H9 (cell line): ENCODE measurements at regions not wholly inside any gene's neighbourhood (a gene's known extent, or its start where the extent isn't known, plus 50 kb on each side); places are given as distances from the start of the nearest gene placed in this dataset.

Experiments used
- DNase-seq: peaks from one replicate; pipeline ENCODE4 v3.0.0-alpha.2; 2017
- H2AFZ ChIP-seq: one replicate; pipeline ENCODE4 v1.6.1; 2013; ENCODE audit warnings: mild to moderate bottlenecking, low read length, control low read depth, moderate library complexity
- H2AK5ac ChIP-seq: 2 replicates; pipeline ENCODE4 v1.6.1; 2013; ENCODE audit warnings: low read length, control low read depth, mixed read lengths; ENCODE audit not compliant: insufficient read length
- H2BK120ac ChIP-seq: one replicate; pipeline ENCODE4 v1.6.1; 2013; ENCODE audit warnings: low read depth, mild to moderate bottlenecking, low read length, control low read depth, inconsistent platforms; ENCODE audit not compliant: poor library complexity, severe bottlenecking
- H2BK12ac ChIP-seq: 2 replicates; pipeline ENCODE4 v1.6.1; 2013; ENCODE audit warnings: low read length, control low read depth, mixed read lengths, low read depth; ENCODE audit not compliant: insufficient read length
- H2BK15ac ChIP-seq: 2 replicates; pipeline ENCODE4 v1.6.1; 2013; ENCODE audit warnings: low read depth, low read length, control low read depth
- H2BK20ac ChIP-seq: one replicate; pipeline ENCODE4 v1.6.1; 2013; ENCODE audit warnings: low read depth, mild to moderate bottlenecking, low read length, control low read depth, inconsistent platforms; ENCODE audit not compliant: poor library complexity, severe bottlenecking
- H2BK5ac ChIP-seq: 2 replicates; pipeline ENCODE4 v1.6.1; 2013; ENCODE audit warnings: low read length, control low read depth, mixed read lengths; ENCODE audit not compliant: insufficient read length
- H3K14ac ChIP-seq: 2 replicates; pipeline ENCODE4 v1.6.1; 2013; ENCODE audit warnings: low read length, control low read depth; ENCODE audit not compliant: insufficient read depth
- H3K18ac ChIP-seq: 2 replicates; pipeline ENCODE4 v1.6.1; 2013; ENCODE audit warnings: low read depth, mild to moderate bottlenecking, mixed read lengths, low read length, control low read depth; ENCODE audit not compliant: insufficient read length
- H3K23ac ChIP-seq: 2 replicates; pipeline ENCODE4 v1.6.1; 2013; ENCODE audit warnings: low read length, control low read depth, mixed read lengths, low read depth; ENCODE audit not compliant: insufficient read length
- H3K23me2 ChIP-seq: 2 replicates; pipeline ENCODE4 v1.6.1; 2013; ENCODE audit warnings: low read depth, mild to moderate bottlenecking, mixed read lengths, low read length, control low read depth; ENCODE audit not compliant: insufficient read length, poor library complexity, severe bottlenecking
- H3K27ac ChIP-seq: 2 replicates; pipeline ENCODE4 v1.5.1; 2013; ENCODE audit warnings: low read length, control low read depth, mixed read lengths, low read depth; ENCODE audit not compliant: insufficient read length
- H3K27me3 ChIP-seq: 2 replicates; pipeline ENCODE4 v1.6.1; 2013; ENCODE audit warnings: low read length, control low read depth, inconsistent platforms; ENCODE audit not compliant: insufficient read depth
- H3K4ac ChIP-seq: 2 replicates; pipeline ENCODE4 v1.6.1; 2013; ENCODE audit warnings: low read depth, mild to moderate bottlenecking, control low read depth, inconsistent platforms, low read length, moderate library complexity
- H3K4me1 ChIP-seq: 2 replicates; pipeline ENCODE4 v1.6.1; 2013; ENCODE audit warnings: low read length, control low read depth, inconsistent platforms; ENCODE audit not compliant: insufficient read depth
- H3K4me2 ChIP-seq: 2 replicates; pipeline ENCODE4 v1.6.1; 2013; ENCODE audit warnings: low read length, control low read depth, mixed read lengths; ENCODE audit not compliant: insufficient read length, insufficient read depth
- H3K56ac ChIP-seq: 2 replicates; pipeline ENCODE4 v1.6.1; 2013; ENCODE audit warnings: low read depth, mild to moderate bottlenecking, mixed read lengths, low read length, control low read depth; ENCODE audit not compliant: insufficient read length
- H3K79me1 ChIP-seq: 2 replicates; pipeline ENCODE4 v1.6.1; 2013; ENCODE audit warnings: low read depth, mild to moderate bottlenecking, moderate library complexity, low read length, control low read depth, inconsistent platforms; ENCODE audit not compliant: insufficient read depth, poor library complexity, severe bottlenecking
- H3K79me2 ChIP-seq: 2 replicates; pipeline ENCODE4 v1.6.1; 2013; ENCODE audit warnings: low read length, control low read depth, inconsistent platforms; ENCODE audit not compliant: insufficient read depth
- H3K9ac ChIP-seq: 2 replicates; pipeline ENCODE4 v1.6.1; 2013; ENCODE audit warnings: low read length, control low read depth, mixed read lengths; ENCODE audit not compliant: insufficient read length; ENCODE audit errors: extremely low read depth
- H3K9me3 ChIP-seq: one replicate; pipeline ENCODE4 v1.6.1; 2013; ENCODE audit warnings: low read depth, low read length, inconsistent platforms; ENCODE audit not compliant: control insufficient read depth
- H3T11ph ChIP-seq: one replicate; pipeline ENCODE4 v1.6.1; 2013; ENCODE audit warnings: mild to moderate bottlenecking, low read length, control low read depth, inconsistent platforms
- H4K20me1 ChIP-seq: one replicate; pipeline ENCODE4 v1.6.1; 2013; ENCODE audit not compliant: control insufficient read depth, insufficient read length, insufficient read depth
- H4K5ac ChIP-seq: 2 replicates; pipeline ENCODE4 v1.6.1; 2013; ENCODE audit warnings: low read depth, mild to moderate bottlenecking, mixed read lengths, low read length, control low read depth; ENCODE audit not compliant: insufficient read length
- H4K8ac ChIP-seq: replicated peaks from 2 replicates; pipeline ENCODE4 v1.6.1; 2013; ENCODE audit warnings: low read length, control low read depth, mixed read lengths, low read depth; ENCODE audit not compliant: insufficient read length
- H4K91ac ChIP-seq: 2 replicates; pipeline ENCODE4 v1.6.1; 2013; ENCODE audit warnings: low read depth, mild to moderate bottlenecking, moderate library complexity, mixed read lengths, low read length, control low read depth; ENCODE audit not compliant: insufficient read length
- H3K27ac Mint-ChIP-seq, 3 experiments: 2 replicates in 2 of 3; 3 replicates in 1 of 3; pipeline ENCODE4 v1.8.0; 2020 to 2021; ENCODE audit warnings: mixed read lengths in 3 of 3, mild to moderate bottlenecking in 1 of 3, moderate library complexity in 1 of 3
- H3K27me3 Mint-ChIP-seq: 2 replicates; pipeline ENCODE4 v1.8.0; 2021; ENCODE audit warnings: low read depth, mild to moderate bottlenecking, moderate library complexity, mixed read lengths
- H3K36me3 Mint-ChIP-seq, 3 experiments: 2 replicates in 2 of 3; 3 replicates in 1 of 3; pipeline ENCODE4 v1.8.0; 2020 to 2021; ENCODE audit warnings: low read depth in 3 of 3, mixed read lengths in 3 of 3; ENCODE audit not compliant: insufficient read depth in 1 of 3
- H3K4me1 Mint-ChIP-seq, 2 experiments: 2 replicates each; pipeline ENCODE4 v1.8.0; 2020; ENCODE audit warnings: mixed read lengths in 2 of 2
- H3K4me3 Mint-ChIP-seq, 2 experiments: 2 replicates in 1 of 2; 3 replicates in 1 of 2; pipeline ENCODE4 v1.8.0; 2020 to 2021; ENCODE audit warnings: mild to moderate bottlenecking in 2 of 2, mixed read lengths in 2 of 2, moderate library complexity in 1 of 2
- H3K9me3 Mint-ChIP-seq, 2 experiments: 2 replicates in 1 of 2; 3 replicates in 1 of 2; pipeline ENCODE4 v1.8.0; 2020; ENCODE audit warnings: mild to moderate bottlenecking in 2 of 2, mixed read lengths in 2 of 2, moderate library complexity in 1 of 2
- CTCF ChIP-seq: fragments of 200-600 bp; sonication (generic); conservative IDR thresholded peaks from 3 replicates; pipeline ENCODE4 v1.8.0; 2021; ENCODE audit warnings: antibody characterized with exemption, mild to moderate bottlenecking
- WGBS: extraction: QIAGEN DNeasy Blood & Tissue Kit; methylation state at CpG from one replicate; pipeline ENCODE4 v1.1.7; 2013; ENCODE audit warnings: missing lambda C conversion rate, low lambda C conversion rate, mixed read lengths; ENCODE audit not compliant: insufficient read length; ENCODE audit errors: extremely low coverage; 5-methylcytosine and 5-hydroxymethylcytosine counted together

- no peak overlapping the region for H3T11ph ChIP-seq
- H3K36me3 Mint-ChIP-seq = no peaks in the 10 kb centered on the region; a peak in 1 of 7 replicates
- H2AFZ ChIP-seq = no peak overlapping the region
- H3K4me1 Mint-ChIP-seq = peaks cover 10 to 13% of the 10 kb centered on the region in 2 experiments
- no peak overlapping the region for H3K18ac ChIP-seq
- no peak overlapping the region for H2BK15ac ChIP-seq
- H3K14ac ChIP-seq = no peak overlapping the region
- no peaks in the 10 kb centered on the region for H3K9me3 ChIP-seq
- H3K4me1 ChIP-seq = no peaks in the 10 kb centered on the region
- peaks cover 0 to 2% of the 10 kb centered on the region in 2 experiments; a peak in 2 of 5 replicates for H3K9me3 Mint-ChIP-seq
- H3K27me3 Mint-ChIP-seq = no peaks in the 10 kb centered on the region
- H2BK5ac ChIP-seq = no peak overlapping the region
- H3K9ac ChIP-seq = no peak overlapping the region
- TF ChIP-seq CTCF = no peak
- no peak overlapping the region for H3K27ac ChIP-seq
- H2AK5ac ChIP-seq = no peak overlapping the region
- no peak overlapping the region for H2BK120ac ChIP-seq
- no peaks in the 10 kb centered on the region for H3K27me3 ChIP-seq
- H2BK20ac ChIP-seq = no peak overlapping the region
- no peak overlapping the region for H2BK12ac ChIP-seq
- no peak overlapping the region for H4K91ac ChIP-seq
- no peak overlapping the region for H4K8ac ChIP-seq
- no peak overlapping the region for H4K5ac ChIP-seq
- no peaks in the 10 kb centered on the region for H3K23me2 ChIP-seq
- no peak overlapping the region for H3K23ac ChIP-seq
- no peaks in the 10 kb centered on the region for H3K79me2 ChIP-seq
- DNase-seq = no peak
- no peak overlapping the region for H3K27ac Mint-ChIP-seq
- H3K4me2 ChIP-seq = no peak overlapping the region
- no peak overlapping the region for H3K4me3 Mint-ChIP-seq
- no peak overlapping the region for H3K56ac ChIP-seq
- no CpG with 5 or more reads among the region's 5 CpGs for WGBS
- no peak overlapping the region for H3K4ac ChIP-seq
- no peaks in the 10 kb centered on the region for H3K79me1 ChIP-seq
- no peaks in the 10 kb centered on the region for H4K20me1 ChIP-seq
These were observed 972.0 kb upstream of the CITED2 start for GRCh38 chr6:140346428-140346827.
